IPS-18c (cell line): ENCODE measurements at regions not wholly inside any gene's neighbourhood (a gene's known extent, or its start where the extent isn't known, plus 50 kb on each side); places are given as distances from the start of the nearest gene placed in this dataset.

Source experiments
- H3K4me3 ChIP-seq: 2 replicates; pipeline ENCODE4 v1.7.0; 2013; ENCODE audit warnings: low read depth, mild to moderate bottlenecking, low read length, moderate library complexity; ENCODE audit not compliant: insufficient read depth
- H3K9me3 ChIP-seq: one replicate; pipeline ENCODE4 v1.6.1; 2013; ENCODE audit warnings: mild to moderate bottlenecking, low read length, moderate library complexity; ENCODE audit not compliant: control insufficient read depth, insufficient read depth

GRCh38 chr2:160838691-160839090 is 321.5 kb upstream of the TANK start:
- H3K4me3 ChIP-seq = no peak overlapping the region
- H3K9me3 ChIP-seq = no peaks in the 10 kb centered on the region

- Histone ChIP-seq H3K9me3 (no peaks in the 10 kb centered on the region), H3K4me3 (no peak overlapping the region)
These were observed 317.9 kb upstream of the TANK start for GRCh38 chr2:160842286-160842685.

- H3K4me3 ChIP-seq = no peak overlapping the region
These were observed 301.1 kb upstream of the TANK start for GRCh38 chr2:160859096-160859495.

GRCh38 chr2:160862226-160862625 is 298.0 kb upstream of the TANK start:
- H3K9me3 ChIP-seq = no peaks in the 10 kb centered on the region

More at GRCh38 chr2:160859096-160859495, 301.1 kb upstream of the TANK start:
- H3K9me3 ChIP-seq = no peaks in the 10 kb centered on the region

GRCh38 chr2:160868891-160869290 is 291.3 kb upstream of the TANK start:
- no peak overlapping the region for H3K4me3 ChIP-seq
- H3K9me3 ChIP-seq = no peaks in the 10 kb centered on the region

More at GRCh38 chr2:160862226-160862625, 298.0 kb upstream of the TANK start:
- H3K4me3 ChIP-seq = no peak overlapping the region

GRCh38 chr2:160869411-160869810 is 290.8 kb upstream of the TANK start:
- Histone ChIP-seq H3K9me3 (no peaks in the 10 kb centered on the region), H3K4me3 (no peak overlapping the region)

GRCh38 chr2:160870729-160871465 is 289.3 kb upstream of the TANK start:
- Histone ChIP-seq H3K9me3 (no peaks in the 10 kb centered on the region), H3K4me3 (no peak overlapping the region)

GRCh38 chr2:160871953-160872352 is 288.3 kb upstream of the TANK start:
- H3K4me3 ChIP-seq = no peak overlapping the region

GRCh38 chr2:160876029-160876428 is 284.2 kb upstream of the TANK start:
- H3K4me3 ChIP-seq = no peak overlapping the region
- no peaks in the 10 kb centered on the region for H3K9me3 ChIP-seq

More at GRCh38 chr2:160871953-160872352, 288.3 kb upstream of the TANK start:
- no peaks in the 10 kb centered on the region for H3K9me3 ChIP-seq

- H3K9me3 ChIP-seq = no peaks in the 10 kb centered on the region
- H3K4me3 ChIP-seq = no peak overlapping the region
These were observed 283.5 kb upstream of the TANK start for GRCh38 chr2:160876765-160877164.

GRCh38 chr2:160878618-160879017 is 281.6 kb upstream of the TANK start:
- Histone ChIP-seq H3K9me3 (no peaks in the 10 kb centered on the region), H3K4me3 (no peak overlapping the region)

- no peak overlapping the region for H3K4me3 ChIP-seq
- H3K9me3 ChIP-seq = no peaks in the 10 kb centered on the region
These were observed 277.3 kb upstream of the TANK start for GRCh38 chr2:160882906-160883305.

GRCh38 chr2:160884056-160884455 is 276.2 kb upstream of the TANK start:
- Histone ChIP-seq H3K4me3 (no peak overlapping the region), H3K9me3 (no peaks in the 10 kb centered on the region)

GRCh38 chr2:160889439-160890170 is 270.6 kb upstream of the TANK start:
- no peak overlapping the region for H3K4me3 ChIP-seq
- H3K9me3 ChIP-seq = no peaks in the 10 kb centered on the region

GRCh38 chr2:160890667-160891352 is 269.4 kb upstream of the TANK start:
- Histone ChIP-seq H3K9me3 (no peaks in the 10 kb centered on the region), H3K4me3 (no peak overlapping the region)

- Histone ChIP-seq H3K4me3 (no peak overlapping the region), H3K9me3 (no peaks in the 10 kb centered on the region)
These were observed 268.9 kb upstream of the TANK start for GRCh38 chr2:160891353-160891740.

GRCh38 chr2:160892204-160892603 is 268.0 kb upstream of the TANK start:
- no peak overlapping the region for H3K4me3 ChIP-seq
- H3K9me3 ChIP-seq = no peaks in the 10 kb centered on the region

- Histone ChIP-seq H3K9me3 (no peaks in the 10 kb centered on the region), H3K4me3 (no peak overlapping the region)
These were observed 266.6 kb upstream of the TANK start for GRCh38 chr2:160893581-160893980.
